ENCODE measurements at regions not wholly inside any gene's neighbourhood (a gene's known extent, or its start where the extent isn't known, plus 50 kb on each side); places are given as distances from the start of the nearest gene placed in this dataset.
A peak's percentile ranks its signal among the peaks of the same experiment; 100 is the strongest.
"Not testable (repeated sequence)": the region's sequence is repeated elsewhere in the genome, so short reads cannot be mapped to it uniquely, and the experiment has no call there.

DNA sequence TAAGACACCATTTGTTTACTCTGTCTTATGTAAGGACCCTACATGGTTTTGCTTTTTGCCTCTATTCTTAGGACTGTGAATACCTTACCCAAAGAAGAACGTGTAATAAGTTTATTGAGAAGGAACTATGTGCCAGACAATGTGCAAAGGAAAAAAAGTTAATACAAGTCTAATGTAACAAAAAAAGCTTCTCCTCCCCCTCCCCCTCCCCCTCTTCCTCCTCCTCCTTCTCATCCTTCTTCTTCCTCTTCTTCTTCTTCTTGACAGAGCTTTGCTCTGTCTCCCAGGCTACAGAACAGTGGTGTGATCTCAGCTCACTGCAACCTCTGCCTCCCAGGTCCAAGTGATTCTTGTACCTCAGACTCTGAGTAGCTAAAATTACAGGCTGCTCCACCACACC, 50.9 kb upstream of the MITF start:
- DNase-seq (no peak), ATAC-seq (replicated peaks in 1 of 2) (no peak)
- Mint-ChIP-seq H3K36me3 (ENCODE audit: insufficient read depth in 2 of 2) (no peaks in the 10 kb centered on the region), H3K27me3 (ENCODE audit: low read depth) (no peaks in the 10 kb centered on the region), H3K4me1 (ENCODE audit: low read depth) (no peaks in the 10 kb centered on the region), H3K27ac (no peak overlapping the region), H3K9me3 (no peaks in the 10 kb centered on the region), H3K4me3 (no peak overlapping the region)

DNA sequence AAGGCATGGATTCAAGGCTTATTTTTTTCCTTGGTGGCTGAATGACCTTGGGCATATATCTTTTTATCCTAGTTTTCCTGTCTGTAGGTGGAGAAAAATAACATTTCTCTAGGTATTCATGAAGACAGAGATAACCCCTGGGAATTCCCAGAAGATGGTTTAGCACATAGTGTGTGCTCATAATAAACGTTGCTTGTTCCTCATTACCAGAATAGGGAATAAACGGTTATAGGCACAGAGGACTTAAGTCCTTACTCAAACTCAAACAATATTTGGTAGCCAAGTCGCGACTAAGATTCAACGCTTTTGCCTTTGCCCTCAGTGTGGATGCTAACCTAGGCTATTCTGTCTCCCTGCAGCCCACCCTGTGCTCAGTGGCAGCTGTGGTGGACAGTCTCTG, 51.6 kb upstream of the MITF start:
- Mint-ChIP-seq H3K36me3 (ENCODE audit: insufficient read depth in 2 of 2) (no peaks in the 10 kb centered on the region), H3K4me1 (ENCODE audit: low read depth) (no peaks in the 10 kb centered on the region), H3K4me3 (no peak overlapping the region), H3K27me3 (ENCODE audit: low read depth) (no peaks in the 10 kb centered on the region), H3K9me3 (no peaks in the 10 kb centered on the region), H3K27ac (no peak overlapping the region)
- ATAC-seq (replicated peaks in 1 of 2) (no peak), DNase-seq (no peak)

DNA sequence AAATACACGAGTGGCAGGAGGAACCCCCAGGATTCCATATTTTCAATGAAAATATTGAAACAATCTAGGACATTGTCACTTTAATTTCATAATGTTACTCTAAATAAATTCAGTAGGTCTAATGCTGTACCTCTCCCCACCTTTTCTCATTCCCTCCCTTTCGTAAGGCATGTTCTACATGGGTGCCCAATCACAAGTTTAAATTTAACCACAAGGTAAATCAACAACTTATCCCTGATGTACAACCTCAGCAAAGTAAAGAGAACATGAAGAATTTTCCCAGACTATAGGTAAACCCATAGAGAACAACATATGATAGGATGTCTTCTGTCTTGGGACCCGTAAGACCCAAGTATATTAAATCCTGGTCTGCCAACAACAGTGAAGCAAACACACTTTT, 53.2 kb upstream of the MITF start:
- H3K36me3 Mint-ChIP-seq (ENCODE audit: insufficient read depth in 2 of 2) = no peaks in the 10 kb centered on the region
- no peaks in the 10 kb centered on the region for H3K9me3 Mint-ChIP-seq
- H3K4me1 Mint-ChIP-seq (ENCODE audit: low read depth) = no peaks in the 10 kb centered on the region
- H3K4me3 Mint-ChIP-seq = no peak overlapping the region
- no peak overlapping the region for H3K27ac Mint-ChIP-seq
- DNase-seq (no peak), ATAC-seq (replicated peaks in 1 of 2) (no peak)
- H3K27me3 Mint-ChIP-seq (ENCODE audit: low read depth) = no peaks in the 10 kb centered on the region

DNA sequence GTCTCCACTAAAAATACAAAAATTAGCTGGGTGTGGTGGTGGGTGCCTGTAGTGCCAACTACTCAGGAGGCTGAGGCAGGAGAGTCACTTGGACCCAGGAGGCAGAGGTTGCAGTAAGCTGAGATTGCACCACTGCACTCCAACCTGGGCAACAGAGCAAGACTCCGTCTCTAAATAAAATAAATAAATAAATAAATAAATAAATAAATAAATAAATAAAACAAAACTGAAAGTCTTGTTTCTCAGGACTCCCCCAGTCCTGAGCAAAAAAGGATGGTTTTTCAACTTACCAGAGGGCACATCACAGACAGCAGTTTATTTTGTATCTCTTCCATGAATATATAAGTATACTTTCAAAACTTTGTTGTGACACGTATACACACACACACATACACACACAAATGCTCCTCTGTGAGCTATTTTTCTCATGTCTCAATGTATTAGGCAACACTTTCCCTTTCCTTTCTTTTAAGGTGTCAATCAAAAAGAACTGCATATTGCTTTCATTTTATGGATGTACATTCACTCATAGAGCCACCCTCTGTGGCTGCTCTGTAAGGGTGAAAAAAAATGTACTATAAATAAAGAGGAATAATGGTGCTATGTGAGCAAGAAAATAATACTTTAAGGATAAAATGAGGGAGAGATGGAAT, 54.8 kb upstream of the MITF start:
- Mint-ChIP-seq H3K27ac (no peak overlapping the region), H3K4me1 (ENCODE audit: low read depth) (no peaks in the 10 kb centered on the region)

DNA sequence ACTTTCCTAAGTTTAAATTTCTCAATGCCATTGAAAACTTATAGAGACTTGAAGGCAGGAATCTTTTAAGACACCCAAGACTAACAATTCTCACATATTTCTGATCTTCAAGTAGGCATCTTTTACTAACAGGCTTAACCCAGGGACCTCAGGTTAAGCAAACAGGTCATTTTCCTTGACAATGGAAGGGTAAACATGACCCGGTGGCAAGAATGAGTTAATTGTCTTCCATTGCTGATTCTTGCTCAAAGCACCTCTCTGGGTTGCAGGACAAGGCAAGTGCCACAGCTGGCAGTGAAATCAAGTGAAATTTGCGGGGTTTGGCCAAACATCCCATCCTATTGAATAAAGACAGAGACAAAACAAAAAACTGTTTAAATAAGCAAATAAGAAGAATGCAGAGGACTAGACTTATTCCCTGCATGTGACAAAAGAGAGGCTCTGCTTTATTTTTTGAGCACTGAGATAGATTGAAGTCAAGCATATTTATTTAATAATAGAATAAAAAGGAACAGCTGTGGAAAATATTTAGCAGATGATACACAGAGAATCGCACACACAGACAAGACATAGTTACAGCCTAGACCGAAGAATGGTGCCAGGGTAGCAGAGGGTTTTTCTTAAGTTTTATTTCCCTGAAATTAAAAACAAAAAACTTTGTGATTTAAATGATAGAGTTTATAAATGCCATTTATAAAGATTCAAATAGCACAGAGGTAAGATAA, 56.0 kb upstream of the MITF start:
- Mint-ChIP-seq H3K9me3 (no peaks in the 10 kb centered on the region), H3K4me1 (ENCODE audit: low read depth) (no peaks in the 10 kb centered on the region), H3K36me3 (ENCODE audit: insufficient read depth in 2 of 2) (no peaks in the 10 kb centered on the region), H3K27ac (no peak overlapping the region), H3K4me3 (no peak overlapping the region), H3K27me3 (ENCODE audit: low read depth) (no peaks in the 10 kb centered on the region)
- DNase-seq (no peak), ATAC-seq (replicated peaks in 1 of 2) (no peak)

More for the DNA sequence above, 54.8 kb upstream of the MITF start:
- ATAC-seq (replicated peaks in 1 of 2) (no peak), DNase-seq (no peak)
- Mint-ChIP-seq H3K27me3 (ENCODE audit: low read depth) (no peaks in the 10 kb centered on the region), H3K9me3 (no peaks in the 10 kb centered on the region), H3K36me3 (ENCODE audit: insufficient read depth in 2 of 2) (no peaks in the 10 kb centered on the region), H3K4me3 (no peak overlapping the region)

DNA sequence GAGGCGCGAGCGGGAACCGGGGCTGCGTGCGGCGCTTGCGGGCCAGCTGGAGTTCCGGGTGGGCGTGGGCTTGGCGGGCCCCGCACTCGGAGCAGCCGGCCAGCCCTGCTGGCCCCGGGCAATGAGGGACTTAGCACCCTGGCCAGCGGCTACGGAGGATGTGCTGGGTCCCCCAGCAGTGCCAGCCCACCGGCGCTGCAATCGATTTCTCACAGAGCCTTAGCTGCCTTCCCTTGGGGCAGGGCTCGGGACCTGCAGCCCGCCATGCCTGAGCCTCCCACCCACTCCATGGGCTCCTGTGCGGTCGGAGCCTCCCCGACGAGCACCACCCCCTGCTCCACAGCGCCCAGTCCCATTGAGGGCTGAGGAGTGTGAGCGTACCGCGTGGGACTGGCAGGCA, 61.8 kb upstream of the MITF start:
- ATAC-seq (replicated peaks in 1 of 2) = not testable (repeated sequence)

DNA sequence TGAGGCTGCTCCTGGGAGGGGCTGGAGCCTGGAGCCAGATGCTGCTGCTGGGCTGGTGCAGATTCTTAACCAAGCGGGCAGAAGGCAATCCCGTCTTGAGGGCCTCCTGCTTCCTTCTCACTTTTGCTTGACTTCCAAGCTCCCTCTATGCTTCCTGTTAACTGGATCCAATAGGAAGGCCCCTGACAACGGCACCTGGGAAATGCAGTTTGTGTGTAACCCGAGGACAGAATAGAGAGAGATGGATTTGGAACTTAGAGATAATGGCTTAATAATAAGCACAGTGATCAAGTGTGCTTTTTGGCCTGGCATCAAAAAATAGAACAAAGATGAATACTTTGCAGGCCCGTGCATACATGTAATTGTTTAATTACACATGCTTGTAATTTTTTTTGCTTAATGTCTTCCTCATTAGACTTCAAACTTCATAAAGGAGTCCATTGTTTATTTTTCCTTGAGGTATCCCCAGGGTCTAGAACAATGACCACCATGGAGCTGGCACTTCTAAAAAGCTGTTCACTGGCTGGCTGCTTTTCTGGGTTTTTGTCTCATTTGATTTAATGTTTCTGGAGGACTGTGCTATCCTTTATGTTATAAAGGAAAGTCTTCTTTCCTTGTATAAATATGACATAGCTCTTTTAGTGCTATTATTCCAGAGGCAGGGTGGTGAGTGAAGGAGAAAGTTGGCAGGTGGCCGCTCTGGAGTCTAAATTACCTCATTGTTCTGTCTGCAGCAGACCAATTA, 63.3 kb upstream of the MITF start:
- DNase-seq (no peak), ATAC-seq (replicated peaks in 1 of 2) (no peak)
- H3K27ac Mint-ChIP-seq = no peak overlapping the region
- no peaks in the 10 kb centered on the region for H3K4me1 Mint-ChIP-seq (ENCODE audit: low read depth)
- no peaks in the 10 kb centered on the region for H3K27me3 Mint-ChIP-seq (ENCODE audit: low read depth)
- no peaks in the 10 kb centered on the region for H3K36me3 Mint-ChIP-seq (ENCODE audit: insufficient read depth in 2 of 2)
- H3K4me3 Mint-ChIP-seq = no peak overlapping the region
- H3K9me3 Mint-ChIP-seq = no peaks in the 10 kb centered on the region

More for the DNA sequence above, 61.8 kb upstream of the MITF start:
- H3K4me3 Mint-ChIP-seq; H3K9me3 Mint-ChIP-seq; H3K27me3 Mint-ChIP-seq (ENCODE audit: low read depth); DNase-seq; H3K27ac Mint-ChIP-seq; H3K4me1 Mint-ChIP-seq (ENCODE audit: low read depth); H3K36me3 Mint-ChIP-seq (ENCODE audit: insufficient read depth in 2 of 2): not testable (repeated sequence)

DNA sequence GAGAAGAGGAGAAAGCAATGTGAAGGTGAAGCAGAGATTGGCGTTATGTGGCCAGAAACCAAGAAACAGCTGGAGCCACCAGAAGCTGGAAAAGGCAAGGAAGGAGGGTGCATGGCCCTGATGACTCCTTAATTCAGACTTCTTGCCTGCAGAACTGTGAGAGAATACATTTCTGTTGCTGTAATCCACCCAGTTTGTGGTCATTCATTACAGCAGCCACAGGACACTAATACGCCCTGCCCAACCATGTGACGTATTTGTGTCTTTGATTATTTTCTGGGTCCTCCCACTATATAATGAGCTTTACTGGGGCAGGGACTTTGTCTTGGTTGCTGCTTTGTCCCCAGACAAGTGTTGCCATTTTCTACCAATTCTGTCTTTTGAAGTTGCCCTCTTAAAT, 64.5 kb upstream of the MITF start:
- H3K9me3 Mint-ChIP-seq = no peaks in the 10 kb centered on the region
- ATAC-seq (replicated peaks in 1 of 2) (no peak), DNase-seq (no peak)
- H3K36me3 Mint-ChIP-seq (ENCODE audit: insufficient read depth in 2 of 2) = no peaks in the 10 kb centered on the region
- no peaks in the 10 kb centered on the region for H3K4me1 Mint-ChIP-seq (ENCODE audit: low read depth)
- H3K27me3 Mint-ChIP-seq (ENCODE audit: low read depth) = no peaks in the 10 kb centered on the region
- H3K27ac Mint-ChIP-seq = no peak overlapping the region
- no peak overlapping the region for H3K4me3 Mint-ChIP-seq

DNA sequence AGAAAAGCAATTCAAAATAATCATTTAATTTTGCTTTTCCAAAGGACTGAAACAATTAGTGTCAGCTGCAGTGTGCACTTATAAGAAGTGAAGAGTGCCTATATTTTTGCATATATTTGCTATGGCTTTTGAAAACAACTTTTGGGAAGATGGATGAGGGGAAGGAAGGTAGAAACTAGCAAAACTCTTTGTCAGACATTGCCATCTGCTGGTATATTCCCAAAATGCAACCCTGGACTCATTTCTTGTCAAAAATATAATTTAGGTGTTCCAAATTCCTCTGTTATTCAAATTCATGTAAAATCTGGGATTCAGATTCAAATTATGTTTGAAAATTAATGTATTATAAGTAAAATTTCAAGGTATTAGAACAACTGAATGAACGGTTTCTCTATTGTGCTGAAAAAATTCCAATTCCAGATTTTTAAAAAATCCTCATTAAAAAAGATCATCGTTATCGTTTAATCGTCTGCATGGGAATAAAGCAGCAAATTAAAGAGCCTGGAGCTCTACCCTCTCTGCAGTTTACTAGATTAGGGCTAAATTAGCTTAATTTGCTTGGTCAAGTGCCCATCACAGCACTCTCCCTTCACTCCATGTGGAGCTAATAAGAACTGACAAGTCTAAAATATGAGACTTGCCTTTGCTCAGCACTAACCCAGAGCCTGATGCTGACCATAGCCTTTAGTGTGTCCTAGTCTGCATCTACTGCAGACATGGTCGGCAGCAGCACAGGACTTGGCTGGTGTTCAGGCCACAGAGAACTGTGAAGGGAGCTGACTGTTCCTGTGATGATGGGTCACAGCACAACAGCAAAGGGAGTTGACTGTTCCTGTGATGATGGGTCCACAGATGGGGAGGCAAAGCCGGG, 67.9 kb upstream of the MITF start:
- ATAC-seq (replicated peaks in 1 of 2) (no peak), DNase-seq (peak in 1 of 2 donors; percentile 6)
- Mint-ChIP-seq H3K4me3 (no peak overlapping the region), H3K36me3 (ENCODE audit: insufficient read depth in 2 of 2) (no peaks in the 10 kb centered on the region), H3K27ac (no peak overlapping the region), H3K4me1 (ENCODE audit: low read depth) (no peaks in the 10 kb centered on the region), H3K9me3 (no peaks in the 10 kb centered on the region), H3K27me3 (ENCODE audit: low read depth) (no peaks in the 10 kb centered on the region)

DNA sequence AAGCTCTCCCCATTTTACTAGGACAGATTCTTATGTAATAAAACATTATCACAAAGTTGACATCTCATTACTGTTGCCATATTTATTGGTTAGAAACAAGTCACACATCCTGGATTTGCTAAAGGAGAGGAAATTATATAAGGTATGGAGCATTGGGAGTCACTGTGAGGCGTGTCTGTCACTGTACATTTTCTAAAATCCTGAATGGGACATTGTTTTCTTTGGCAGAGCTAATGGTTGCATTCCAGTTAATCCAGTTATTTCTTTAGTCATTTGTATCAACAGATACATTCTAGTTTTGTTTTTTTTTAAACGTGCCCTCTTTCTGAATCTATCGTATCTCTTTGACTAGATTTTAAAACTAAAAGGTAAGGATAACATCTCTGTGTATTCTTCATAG, 70.2 kb upstream of the MITF start:
- peaks cover 5% of the 10 kb centered on the region for H3K27me3 Mint-ChIP-seq (ENCODE audit: low read depth)
- ATAC-seq (replicated peaks in 1 of 2) = no peak
- H3K4me1 Mint-ChIP-seq (ENCODE audit: low read depth) = no peaks in the 10 kb centered on the region
- no peak overlapping the region for H3K4me3 Mint-ChIP-seq
- DNase-seq = no peak
- no peak overlapping the region for H3K27ac Mint-ChIP-seq
- H3K9me3 Mint-ChIP-seq = no peaks in the 10 kb centered on the region
- no peaks in the 10 kb centered on the region for H3K36me3 Mint-ChIP-seq (ENCODE audit: insufficient read depth in 2 of 2)

DNA sequence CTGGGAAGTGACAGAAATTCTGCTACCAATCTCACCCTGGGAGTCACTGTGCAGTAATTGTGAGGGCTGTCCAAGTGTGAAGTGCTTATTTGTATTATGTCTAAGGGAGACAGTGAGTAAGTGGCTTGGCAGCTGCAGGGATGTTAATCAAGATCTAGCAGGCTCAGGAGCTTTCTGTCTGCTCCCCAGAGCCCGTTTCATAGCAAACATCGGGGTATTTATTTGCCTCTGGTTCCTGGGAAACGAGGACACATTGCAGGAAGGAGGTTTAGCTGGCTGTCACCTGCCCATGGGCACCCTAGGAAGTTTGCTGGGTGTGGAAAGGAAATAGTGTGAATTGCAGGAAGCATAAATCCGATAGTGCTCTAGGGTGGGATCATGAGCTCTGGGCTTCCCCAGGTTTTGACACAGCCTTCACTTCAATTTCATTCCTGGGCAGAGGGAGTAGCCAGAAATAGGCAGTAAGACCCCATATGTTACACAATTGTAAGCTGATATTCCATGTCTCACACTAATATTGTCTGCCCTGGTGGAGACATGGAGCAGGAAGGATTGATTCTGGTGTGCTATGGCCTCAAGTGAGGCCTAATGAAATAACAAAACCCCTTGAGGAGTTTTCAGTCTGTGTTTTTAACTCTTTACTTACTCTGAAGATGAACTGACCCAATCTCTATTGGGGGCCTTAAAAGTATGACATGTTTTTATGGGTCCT, 74.1 kb upstream of the MITF start:
- Mint-ChIP-seq H3K4me1 (ENCODE audit: low read depth) (no peaks in the 10 kb centered on the region), H3K9me3 (no peaks in the 10 kb centered on the region), H3K27me3 (ENCODE audit: low read depth) (peaks cover 5% of the 10 kb centered on the region), H3K27ac (no peak overlapping the region), H3K36me3 (ENCODE audit: insufficient read depth in 2 of 2) (no peaks in the 10 kb centered on the region), H3K4me3 (no peak overlapping the region)
- no peak for DNase-seq
- no peak for ATAC-seq (replicated peaks in 1 of 2)

DNA sequence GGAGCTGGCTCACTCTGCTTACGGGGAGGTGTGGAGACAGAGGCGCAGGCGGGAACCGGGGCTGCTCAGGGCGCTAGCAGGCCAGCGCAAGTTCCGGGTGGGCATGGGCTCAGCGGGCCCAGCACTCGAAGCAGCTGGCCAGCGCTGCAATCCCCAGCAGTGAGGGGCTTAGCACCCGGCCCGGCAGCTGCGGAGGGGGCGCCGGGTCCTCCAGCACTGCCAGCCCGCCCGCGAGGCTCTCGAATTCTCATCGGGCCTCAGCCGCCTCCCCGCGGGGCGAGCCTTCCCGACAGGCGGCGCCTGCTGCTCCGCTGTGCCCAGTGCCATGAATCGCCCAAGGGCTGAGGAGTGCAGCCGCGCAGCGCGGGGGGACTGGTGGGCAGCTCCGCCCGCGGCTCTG, 78.6 kb upstream of the MITF start:
- no peak for DNase-seq
- Mint-ChIP-seq H3K36me3 (ENCODE audit: insufficient read depth in 2 of 2) (no peaks in the 10 kb centered on the region), H3K4me3 (no peak overlapping the region), H3K27me3 (ENCODE audit: low read depth) (peaks cover 5% of the 10 kb centered on the region), H3K9me3 (no peaks in the 10 kb centered on the region), H3K27ac (no peak overlapping the region), H3K4me1 (ENCODE audit: low read depth) (no peaks in the 10 kb centered on the region)
- no peak for ATAC-seq (replicated peaks in 1 of 2)

Measured in activated T-cell treated with anti-CD3 and anti-CD28 coated beads, Interleukin-2, amount 50 U/mL, for 72 hours (primary cell).